Uterus (tissue), 2 donors: ENCODE measurements at regions not wholly inside any gene's neighbourhood (a gene's known extent, or its start where the extent isn't known, plus 50 kb on each side); places are given as distances from the start of the nearest gene placed in this dataset.

ENCODE experiments used
- POLR2A ChIP-seq, 2 donors: fragments of 450-650 bp; IDR thresholded peaks; one replicate each; pipeline ENCODE4 v1.6.1; 2016; ENCODE audit warnings: antibody characterized with exemption in 2 of 2, mild to moderate bottlenecking in 1 of 2, moderate library complexity in 1 of 2
- TF ChIP-seq, protein P1 (sequence below), 4 experiments: fragments of 200-600 bp in 2 of 4; fragments of 450-650 bp in 2 of 4; sonication (generic) in 2 of 4; IDR thresholded peaks; one replicate each; pipeline ENCODE4 v1.5.1; 2016 to 2019; ENCODE audit warnings: antibody characterized with exemption in 4 of 4, mild to moderate bottlenecking in 2 of 4, moderate library complexity in 1 of 4

DNA sequence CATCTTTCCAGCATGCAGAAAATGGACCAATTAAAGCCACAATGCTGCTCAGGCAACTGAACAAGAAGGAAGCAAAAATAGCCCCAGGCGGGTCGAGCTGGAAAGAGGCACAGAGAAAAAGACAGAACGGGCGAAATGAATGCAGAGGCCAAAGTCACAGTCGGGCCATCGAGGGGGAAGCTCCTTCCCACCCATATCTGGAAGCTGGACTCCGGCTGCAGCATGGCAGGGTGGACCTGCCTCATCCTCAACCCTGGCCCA is 58.6 kb upstream of the PRDM11 start:
- TF ChIP-seq, protein P1, sequence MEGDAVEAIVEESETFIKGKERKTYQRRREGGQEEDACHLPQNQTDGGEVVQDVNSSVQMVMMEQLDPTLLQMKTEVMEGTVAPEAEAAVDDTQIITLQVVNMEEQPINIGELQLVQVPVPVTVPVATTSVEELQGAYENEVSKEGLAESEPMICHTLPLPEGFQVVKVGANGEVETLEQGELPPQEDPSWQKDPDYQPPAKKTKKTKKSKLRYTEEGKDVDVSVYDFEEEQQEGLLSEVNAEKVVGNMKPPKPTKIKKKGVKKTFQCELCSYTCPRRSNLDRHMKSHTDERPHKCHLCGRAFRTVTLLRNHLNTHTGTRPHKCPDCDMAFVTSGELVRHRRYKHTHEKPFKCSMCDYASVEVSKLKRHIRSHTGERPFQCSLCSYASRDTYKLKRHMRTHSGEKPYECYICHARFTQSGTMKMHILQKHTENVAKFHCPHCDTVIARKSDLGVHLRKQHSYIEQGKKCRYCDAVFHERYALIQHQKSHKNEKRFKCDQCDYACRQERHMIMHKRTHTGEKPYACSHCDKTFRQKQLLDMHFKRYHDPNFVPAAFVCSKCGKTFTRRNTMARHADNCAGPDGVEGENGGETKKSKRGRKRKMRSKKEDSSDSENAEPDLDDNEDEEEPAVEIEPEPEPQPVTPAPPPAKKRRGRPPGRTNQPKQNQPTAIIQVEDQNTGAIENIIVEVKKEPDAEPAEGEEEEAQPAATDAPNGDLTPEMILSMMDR (IDR thresholded peaks at IDR 0.05): no peak
- no peak for TF ChIP-seq POLR2A (IDR thresholded peaks at IDR 0.05)
